Smooth muscle cell (in vitro differentiated cells): ENCODE measurements at regions not wholly inside any gene's neighbourhood (a gene's known extent, or its start where the extent isn't known, plus 50 kb on each side); places are given as distances from the start of the nearest gene placed in this dataset.

ENCODE experiments used
- DNase-seq: peaks from one replicate; lab custom pipeline; 2025; ENCODE audit not compliant: unreplicated experiment; lab: John Stamatoyannopoulos, UW
- H2AFZ ChIP-seq: fragments of 200-600 bp; sonication (generic); 2 replicates; pipeline ENCODE4 v1.6.0; 2016; ENCODE audit warnings: antibody characterized with exemption, low read depth, mild to moderate bottlenecking
- H3F3A ChIP-seq: fragments of 200-600 bp; sonication (generic); 2 replicates; pipeline ENCODE4 v1.6.0; 2017; ENCODE audit warnings: antibody characterized with exemption, low read depth
- H3K27ac ChIP-seq: fragments of 200-600 bp; sonication (generic); 2 replicates; pipeline ENCODE4 v1.5.1; 2016; ENCODE audit warnings: low read depth, mild to moderate bottlenecking
- H3K27me3 ChIP-seq: fragments of 200-600 bp; sonication (generic); 2 replicates; pipeline ENCODE4 v1.6.1; 2016; ENCODE audit warnings: low read depth, mild to moderate bottlenecking
- H3K36me3 ChIP-seq: fragments of 200-600 bp; sonication (generic); 2 replicates; pipeline ENCODE4 v1.5.1; 2016; ENCODE audit warnings: low read depth
- H3K4me1 ChIP-seq: fragments of 200-600 bp; sonication (generic); 2 replicates; pipeline ENCODE4 v1.5.1; 2016; ENCODE audit warnings: low read depth
- H3K4me2 ChIP-seq: fragments of 200-600 bp; sonication (generic); 2 replicates; pipeline ENCODE4 v1.6.0; 2016; ENCODE audit warnings: mild to moderate bottlenecking
- H3K4me3 ChIP-seq: fragments of 200-600 bp; sonication (generic); 2 replicates; pipeline ENCODE4 v1.5.1; 2016; ENCODE audit warnings: mild to moderate bottlenecking
- H3K79me2 ChIP-seq: fragments of 200-600 bp; sonication (generic); 2 replicates; pipeline ENCODE4 v1.6.0; 2016; ENCODE audit warnings: low read depth, mild to moderate bottlenecking
- H3K9ac ChIP-seq: fragments of 200-600 bp; sonication (generic); 2 replicates; pipeline ENCODE4 v1.6.0; 2016; ENCODE audit warnings: low read depth
- H3K9me3 ChIP-seq: fragments of 200-600 bp; sonication (generic); replicated peaks from 2 replicates; pipeline ENCODE4 v1.5.1; 2016; ENCODE audit warnings: low read depth
- H4K20me1 ChIP-seq: fragments of 200-600 bp; sonication (generic); 2 replicates; pipeline ENCODE4 v1.6.0; 2016; ENCODE audit warnings: low read depth
- WGBS: methylation state at CpG from one replicate; pipeline ENCODE4 v1.1.7; 2016; ENCODE audit warnings: low lambda C conversion rate; 5-methylcytosine and 5-hydroxymethylcytosine counted together
- TF ChIP-seq, protein P1 (sequence below): fragments of 200-600 bp; sonication (generic); IDR thresholded peaks from 2 replicates; pipeline ENCODE4 v1.5.1; 2017; ENCODE audit warnings: borderline replicate concordance, mild to moderate bottlenecking, antibody characterized with exemption; ENCODE audit not compliant: insufficient read depth, poor library complexity, severe bottlenecking

DNA sequence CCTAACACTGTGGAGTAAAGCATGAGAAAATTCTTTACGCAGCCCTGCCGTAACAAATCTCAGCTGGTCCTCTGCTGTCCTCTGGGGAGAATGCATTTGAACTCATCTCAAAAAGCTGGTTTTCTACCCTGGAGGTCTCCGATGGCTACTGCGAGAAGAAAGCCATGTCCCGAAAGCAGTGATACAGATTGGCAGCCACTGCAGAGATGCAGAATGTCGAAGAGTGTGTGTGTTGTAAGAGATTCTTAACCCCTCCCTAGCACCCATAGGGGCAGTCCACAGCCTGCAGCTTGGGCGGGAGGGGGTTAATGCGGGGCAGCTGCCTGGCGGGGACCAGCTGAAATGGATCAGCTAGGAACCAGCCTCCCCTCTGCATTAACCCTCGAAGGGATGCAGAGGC is 235.9 kb downstream of the ZNF516 start:
- H3K27ac ChIP-seq, result no peak overlapping the region
- no peak overlapping the region for H3K4me3 ChIP-seq
- no peaks in the 10 kb centered on the region for H3K79me2 ChIP-seq
- H3K36me3 ChIP-seq, result no peaks in the 10 kb centered on the region
- H3F3A ChIP-seq, result no peaks in the 10 kb centered on the region
- H3K9me3 ChIP-seq, result no peaks in the 10 kb centered on the region
- 51% methylated on average over 10 of the region's 10 CpGs for WGBS
- TF ChIP-seq, protein P1, sequence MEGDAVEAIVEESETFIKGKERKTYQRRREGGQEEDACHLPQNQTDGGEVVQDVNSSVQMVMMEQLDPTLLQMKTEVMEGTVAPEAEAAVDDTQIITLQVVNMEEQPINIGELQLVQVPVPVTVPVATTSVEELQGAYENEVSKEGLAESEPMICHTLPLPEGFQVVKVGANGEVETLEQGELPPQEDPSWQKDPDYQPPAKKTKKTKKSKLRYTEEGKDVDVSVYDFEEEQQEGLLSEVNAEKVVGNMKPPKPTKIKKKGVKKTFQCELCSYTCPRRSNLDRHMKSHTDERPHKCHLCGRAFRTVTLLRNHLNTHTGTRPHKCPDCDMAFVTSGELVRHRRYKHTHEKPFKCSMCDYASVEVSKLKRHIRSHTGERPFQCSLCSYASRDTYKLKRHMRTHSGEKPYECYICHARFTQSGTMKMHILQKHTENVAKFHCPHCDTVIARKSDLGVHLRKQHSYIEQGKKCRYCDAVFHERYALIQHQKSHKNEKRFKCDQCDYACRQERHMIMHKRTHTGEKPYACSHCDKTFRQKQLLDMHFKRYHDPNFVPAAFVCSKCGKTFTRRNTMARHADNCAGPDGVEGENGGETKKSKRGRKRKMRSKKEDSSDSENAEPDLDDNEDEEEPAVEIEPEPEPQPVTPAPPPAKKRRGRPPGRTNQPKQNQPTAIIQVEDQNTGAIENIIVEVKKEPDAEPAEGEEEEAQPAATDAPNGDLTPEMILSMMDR, result peak; percentile 5
- H2AFZ ChIP-seq, result peak overlapping the region; percentile 45
- no peak overlapping the region for H3K9ac ChIP-seq
- peaks cover 30% of the 10 kb centered on the region for H3K4me1 ChIP-seq
- no peaks in the 10 kb centered on the region for H4K20me1 ChIP-seq
- no peak for DNase-seq
- H3K27me3 ChIP-seq, result no peaks in the 10 kb centered on the region
- peak overlapping the region; percentile 38 for H3K4me2 ChIP-seq

- H3K4me2 ChIP-seq, result peak overlapping the region; percentile 38
- TF ChIP-seq, protein P1, result no peak
- no peaks in the 10 kb centered on the region for H4K20me1 ChIP-seq
- no peaks in the 10 kb centered on the region for H3K36me3 ChIP-seq
- H3F3A ChIP-seq, result no peaks in the 10 kb centered on the region
- peaks cover 24% of the 10 kb centered on the region for H3K4me1 ChIP-seq
- H3K9ac ChIP-seq, result no peak overlapping the region
- peak overlapping the region; percentile 45 for H2AFZ ChIP-seq
- H3K27me3 ChIP-seq, result no peaks in the 10 kb centered on the region
- H3K79me2 ChIP-seq, result no peaks in the 10 kb centered on the region
- whole genome bisulfite sequencing, result 6% methylated on average over 2 of the region's 2 CpGs
- DNase-seq, result no peak
- H3K27ac ChIP-seq, result peak overlapping the region; percentile 6
- no peaks in the 10 kb centered on the region for H3K9me3 ChIP-seq
- no peak overlapping the region for H3K4me3 ChIP-seq
Observed at GRCh38 chr18:76258209-76258608, 236.8 kb downstream of the ZNF516 start.

DNA sequence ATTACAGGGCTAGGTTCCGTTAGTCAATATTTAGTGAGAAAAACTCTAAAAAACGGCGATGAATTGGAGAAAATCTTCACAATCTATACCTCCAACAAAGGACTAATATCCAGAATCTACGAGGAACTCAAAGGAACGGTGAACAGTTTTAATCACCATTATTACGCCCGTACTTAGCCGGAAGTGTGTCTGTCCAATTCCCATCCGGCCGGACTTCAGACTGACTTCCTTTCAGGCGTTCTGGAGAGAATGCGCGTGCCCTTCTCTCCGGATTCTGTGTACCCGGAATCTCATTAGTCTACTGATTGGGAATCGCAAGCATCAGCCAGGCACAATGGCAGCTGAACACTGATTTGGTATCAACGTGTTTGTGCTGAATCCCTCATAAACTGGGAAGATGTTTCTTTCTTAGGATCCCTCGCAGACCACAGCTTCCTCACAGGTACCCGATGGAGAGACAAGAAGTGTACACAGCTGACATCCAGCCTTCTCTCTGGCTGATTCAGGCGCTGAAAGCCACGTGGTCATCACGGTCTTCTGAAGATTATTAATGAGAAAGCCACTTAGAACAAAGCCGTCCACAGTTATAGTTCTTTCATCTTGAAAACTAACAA is 239.9 kb downstream of the ZNF516 start:
- Histone ChIP-seq H4K20me1 (no peaks in the 10 kb centered on the region), H2AFZ (peak overlapping the region; percentile 10), H3K4me3 (no peak overlapping the region), H3K27ac (no peak overlapping the region), H3K36me3 (no peaks in the 10 kb centered on the region), H3K4me1 (peaks cover 17% of the 10 kb centered on the region), H3K4me2 (no peak overlapping the region), H3K79me2 (no peaks in the 10 kb centered on the region), H3K9ac (no peak overlapping the region), H3K9me3 (no peaks in the 10 kb centered on the region), H3K27me3 (no peaks in the 10 kb centered on the region), H3F3A (no peaks in the 10 kb centered on the region)
- DNase-seq, result no peak
- WGBS, result 94% methylated on average over 23 of the region's 23 CpGs
- TF ChIP-seq, protein P1, result no peak

- H3F3A ChIP-seq, result no peaks in the 10 kb centered on the region
- H3K9ac ChIP-seq, result no peak overlapping the region
- H2AFZ ChIP-seq, result no peak overlapping the region
- 27% methylated on average over 3 of the region's 3 CpGs for WGBS
- DNase-seq, result no peak
- H3K9me3 ChIP-seq, result no peaks in the 10 kb centered on the region
- H3K36me3 ChIP-seq, result no peaks in the 10 kb centered on the region
- peaks cover 7% of the 10 kb centered on the region for H3K4me1 ChIP-seq
- H3K27me3 ChIP-seq, result no peaks in the 10 kb centered on the region
- TF ChIP-seq, protein P1, result peak; percentile 51
- H3K4me2 ChIP-seq, result no peak overlapping the region
- H3K4me3 ChIP-seq, result no peak overlapping the region
- no peak overlapping the region for H3K27ac ChIP-seq
- H3K79me2 ChIP-seq, result no peaks in the 10 kb centered on the region
- no peaks in the 10 kb centered on the region for H4K20me1 ChIP-seq
Observed at GRCh38 chr18:76252880-76253279, 242.2 kb downstream of the ZNF516 start.
